Endothelial cell of umbilical vein (primary cell): ENCODE measurements at regions not wholly inside any gene's neighbourhood (a gene's known extent, or its start where the extent isn't known, plus 50 kb on each side); places are given as distances from the start of the nearest gene placed in this dataset.

Experiments
- BruUV-seq: library from RNA; stranded (reverse); fragments of 400-500 nt; replicated peaks from 2 replicates; lab custom pipeline; 2021; lab: Mats Ljungman, UMichigan
- CTCF ChIA-PET: fragments of 300-600, 350-600 bp; sonication (Branson Sonifier 250); formaldehyde crosslinking; loops from one replicate; lab custom pipeline; 2021; ENCODE audit warnings: antibody characterized with exemption, inconsistent platforms; lab: Charles Lee
- POLR2A ChIA-PET: fragments of 300-600, 350-600 bp; sonication (Branson Sonifier 250); formaldehyde crosslinking; loops from one replicate; lab custom pipeline; 2021; ENCODE audit warnings: antibody characterized with exemption, inconsistent platforms; lab: Charles Lee
- DNase-seq: peaks from one replicate; pipeline ENCODE4 v3.0.0-alpha.2; 2011; ENCODE audit warnings: low read depth, low spot score
- FAIRE-seq: peaks from 2 replicates; lab custom pipeline; 2011; peaks lifted over from hg19 to GRCh38; lab: Jason Lieb, UNC
- H2AFZ ChIP-seq: 2 replicates; pipeline ENCODE4 v1.6.0; 2012; ENCODE audit warnings: low read depth, low read length, control low read depth, inconsistent platforms
- H3K27ac ChIP-seq: 2 replicates; pipeline ENCODE4 v1.5.1; 2011; ENCODE audit warnings: low read depth, mild to moderate bottlenecking, control low read depth, low read length, moderate library complexity; ENCODE audit not compliant: insufficient read depth
- H3K27me3 ChIP-seq, 2 experiments: 2 replicates each; pipeline versions ENCODE4 v1.6.0 to v1.6.1; 2011; ENCODE audit warnings: low read length in 2 of 2, mixed read lengths in 1 of 2; ENCODE audit not compliant: control insufficient read depth in 2 of 2, insufficient read depth in 2 of 2
- H3K36me3 ChIP-seq, 2 experiments: 2 replicates in 1 of 2; 3 replicates in 1 of 2; pipeline ENCODE4 v1.5.1; 2011; ENCODE audit warnings: low read length in 2 of 2, mild to moderate bottlenecking in 1 of 2, moderate library complexity in 1 of 2; ENCODE audit not compliant: control insufficient read depth in 2 of 2, insufficient read depth in 2 of 2; ENCODE audit errors: extremely low read depth in 1 of 2
- H3K4me1 ChIP-seq: 3 replicates; pipeline ENCODE4 v1.5.1; 2011; ENCODE audit warnings: mild to moderate bottlenecking, low read length; ENCODE audit not compliant: control insufficient read depth, insufficient read depth; ENCODE audit errors: extremely low read depth
- H3K4me2 ChIP-seq: 2 replicates; pipeline ENCODE4 v1.6.1; 2011; ENCODE audit warnings: low read length, control low read depth, mixed read lengths; ENCODE audit not compliant: insufficient read depth
- H3K4me3 ChIP-seq, 3 experiments: fragments of 200-600 bp in 1 of 3; sonication (generic), shearing (Covaris generic) in 1 of 3; replicated peaks in 1 of 3; 2 replicates each; pipeline ENCODE4 v1.5.1; 2011 to 2016; ENCODE audit warnings: control low read depth in 3 of 3, low read length in 3 of 3, mild to moderate bottlenecking in 2 of 3, inconsistent platforms in 1 of 3, low read depth in 1 of 3, moderate library complexity in 1 of 3; ENCODE audit not compliant: insufficient read depth in 1 of 3
- H3K79me2 ChIP-seq: 2 replicates; pipeline ENCODE4 v1.6.0; 2012; ENCODE audit warnings: low read length, inconsistent platforms; ENCODE audit not compliant: control insufficient read depth, insufficient read depth
- H3K9ac ChIP-seq: replicated peaks from 2 replicates; pipeline ENCODE3; 2011; ENCODE audit warnings: low read length, control low read depth; ENCODE audit not compliant: insufficient read depth; ENCODE audit errors: extremely low read depth
- H3K9me1 ChIP-seq: replicated peaks from 3 replicates; pipeline ENCODE4 v1.6.0; 2011; ENCODE audit warnings: mild to moderate bottlenecking, low read length; ENCODE audit not compliant: control insufficient read depth, insufficient read depth; ENCODE audit errors: extremely low read depth
- H3K9me3 ChIP-seq: replicated peaks from 2 replicates; pipeline ENCODE4 v1.5.1; 2012; ENCODE audit warnings: low read length, inconsistent platforms; ENCODE audit not compliant: control insufficient read depth, insufficient read depth
- H4K20me1 ChIP-seq: replicated peaks from 2 replicates; pipeline ENCODE3; 2011; ENCODE audit warnings: mild to moderate bottlenecking, low read length; ENCODE audit not compliant: control insufficient read depth, insufficient read depth; ENCODE audit errors: extremely low read depth
- CTCF ChIP-seq, 2 donors: IDR thresholded peaks; 1 replicate in 1 of 2; 2 replicates in 1 of 2; pipeline ENCODE4 v1.5.1; 2011; ENCODE audit warnings: low read length in 2 of 2, mild to moderate bottlenecking in 2 of 2, moderate library complexity in 2 of 2, control low read depth in 1 of 2, inconsistent platforms in 1 of 2, low read depth in 1 of 2; ENCODE audit not compliant: insufficient read depth in 1 of 2; ENCODE audit errors: extremely low read depth in 1 of 2
- EZH2 ChIP-seq: IDR thresholded peaks from 2 replicates; pipeline ENCODE4 v1.6.1; 2012; ENCODE audit warnings: borderline replicate concordance, low read depth, mild to moderate bottlenecking, moderate library complexity, low read length, inconsistent platforms; ENCODE audit not compliant: severe bottlenecking
- FOS ChIP-seq: IDR thresholded peaks from 2 replicates; pipeline ENCODE4 v1.6.1; 2011; ENCODE audit warnings: mild to moderate bottlenecking, low read length, moderate library complexity, borderline replicate concordance; ENCODE audit not compliant: insufficient read depth
- GATA2 ChIP-seq: IDR thresholded peaks from 2 replicates; pipeline ENCODE4 v1.7.0; 2011; ENCODE audit warnings: low read depth, mild to moderate bottlenecking, moderate library complexity, mixed read lengths, low read length; ENCODE audit not compliant: insufficient read length, insufficient read depth
- JUN ChIP-seq: IDR thresholded peaks from 2 replicates; pipeline ENCODE4 v1.6.1; 2011; ENCODE audit warnings: borderline replicate concordance, low read depth; ENCODE audit not compliant: insufficient read length, insufficient read depth
- MAX ChIP-seq: IDR thresholded peaks from 2 replicates; pipeline ENCODE4 v1.6.1; 2011; ENCODE audit not compliant: insufficient read depth, insufficient read length
- POLR2A ChIP-seq: IDR thresholded peaks from 2 replicates; pipeline ENCODE4 v1.6.1; 2012; ENCODE audit warnings: low read depth, mild to moderate bottlenecking, control low read depth, low read length
- POLR2AphosphoS5 ChIP-seq: IDR thresholded peaks from 2 replicates; pipeline ENCODE4 v1.6.1; 2012; ENCODE audit warnings: low read depth, mild to moderate bottlenecking, control low read depth, low read length, moderate library complexity; ENCODE audit not compliant: insufficient read depth
- dilution Hi-C: fragments of 300-500 bp; cut with MboI; formaldehyde crosslinking; loops from one replicate; pipeline ENCODE4 v1.15.0; 2019; ENCODE audit warnings: low sequenced_read_pairs; ENCODE audit not compliant: extremely low pct_ligation_motif_present
- intact Hi-C: fragments of 100-400 bp; cut with micrococcal nuclease; formaldehyde crosslinking; loops from one replicate; pipeline ENCODE4 v1.10.0; 2022

GRCh38 chr15:25969886-25970285 lies 106.8 kb upstream of the ATP10A start:
- FAIRE-seq (no peak), DNase-seq (no peak)
- POLR2A ChIA-PET, result no interaction called here
- Histone ChIP-seq H3K36me3 (no peaks in the 10 kb centered on the region), H3K9ac (no peak overlapping the region), H3K79me2 (no peaks in the 10 kb centered on the region), H4K20me1 (no peaks in the 10 kb centered on the region), H3K27me3 (no peaks in the 10 kb centered on the region), H3K4me3 (no peak overlapping the region), H3K4me2 (no peak overlapping the region), H3K27ac (no peak overlapping the region), H3K9me1 (no peaks in the 10 kb centered on the region), H2AFZ (no peak overlapping the region), H3K4me1 (no peaks in the 10 kb centered on the region), H3K9me3 (peaks cover 5% of the 10 kb centered on the region)
- intact Hi-C loops (no loop called here), dilution Hi-C loops (no loop called here)
- TF ChIP-seq MAX, result no peak
- no peak for TF ChIP-seq FOS
- no peak for TF ChIP-seq GATA2
- no peak for TF ChIP-seq EZH2
- BruUV-seq, result no TSS peak
- CTCF ChIA-PET, result no interaction called here

GRCh38 chr15:25967116-25967515 lies 104.0 kb upstream of the ATP10A start:
- H3K9me1 ChIP-seq, result no peaks in the 10 kb centered on the region
- H3K27ac ChIP-seq, result no peak overlapping the region
- H3K9ac ChIP-seq, result no peak overlapping the region
- no peak overlapping the region for H3K4me3 ChIP-seq
- intact Hi-C loops, result no loop called here
- no peak for DNase-seq
- BruUV-seq, result no TSS peak
- TF ChIP-seq GATA2 (no peak), MAX (no peak), JUN (no peak), POLR2AphosphoS5 (no peak), CTCF (IDR thresholded peaks at IDR 0.05; ENCODE audit: extremely low read depth in 1 of 2, insufficient read depth in 1 of 2, low read depth in 1 of 2, low read length in 2 of 2) (no peak), POLR2A (no peak), FOS (no peak)
- no peaks in the 10 kb centered on the region for H3K36me3 ChIP-seq
- no peaks in the 10 kb centered on the region for H4K20me1 ChIP-seq
- ChIA-PET POLR2A (no interaction called here), CTCF (no interaction called here)
- dilution Hi-C loops, result no loop called here
- H2AFZ ChIP-seq, result no peak overlapping the region
- no peaks in the 10 kb centered on the region for H3K4me1 ChIP-seq
- H3K9me3 ChIP-seq, result peaks cover 4% of the 10 kb centered on the region
- no peaks in the 10 kb centered on the region for H3K27me3 ChIP-seq
- H3K4me2 ChIP-seq, result no peak overlapping the region
- H3K79me2 ChIP-seq, result no peaks in the 10 kb centered on the region
- no peak for FAIRE-seq
